Activated CD8-positive, alpha-beta memory T cell treated with anti-CD3 and anti-CD28 coated beads, Interleukin-2, amount 50 U/mL, for 24 hours (primary cell): ENCODE measurements at regions not wholly inside any gene's neighbourhood (a gene's known extent, or its start where the extent isn't known, plus 50 kb on each side); places are given as distances from the start of the nearest gene placed in this dataset.

Source experiments
- DNase-seq: peaks from one replicate; pipeline ENCODE4 v3.0.0-alpha.2; 2020; ENCODE audit errors: extremely low read depth

- DNase-seq, result no peak
Measured at GRCh38 chr1:172980971-172981370, 69.8 kb downstream of the TNFSF18 start.
